Stimulated activated CD4-positive, alpha-beta T cell treated with anti-CD3 and anti-CD28 coated beads, Interleukin-2, amount 100 ng/mL, for 24 hours (primary cell): ENCODE measurements at regions not wholly inside any gene's neighbourhood (a gene's known extent, or its start where the extent isn't known, plus 50 kb on each side); places are given as distances from the start of the nearest gene placed in this dataset.
"Not testable (repeated sequence)": the region's sequence is repeated elsewhere in the genome, so short reads cannot be mapped to it uniquely, and the experiment has no call there.

Experiments
- DNase-seq, 2 donors: peaks; one replicate each; pipeline ENCODE4 v3.0.0-alpha.2; 2020

DNA sequence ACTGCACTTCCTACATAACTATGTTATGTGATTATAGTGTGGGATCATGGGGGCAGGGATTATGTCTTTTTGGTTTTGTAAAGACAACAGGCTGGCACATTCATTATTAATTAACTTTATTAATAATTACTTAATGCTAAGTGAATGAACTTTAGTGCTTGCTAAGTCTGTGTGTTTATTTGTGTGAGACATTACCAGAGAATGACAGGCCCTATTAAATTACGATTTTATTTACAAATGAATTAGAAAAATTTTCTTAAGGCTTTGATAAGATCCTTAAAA is 100.9 kb downstream of the CD83 start:
- DNase-seq = no peak

GRCh38 chr6:14221564-14222279 is 104.2 kb downstream of the CD83 start:
- no peak for DNase-seq

DNA sequence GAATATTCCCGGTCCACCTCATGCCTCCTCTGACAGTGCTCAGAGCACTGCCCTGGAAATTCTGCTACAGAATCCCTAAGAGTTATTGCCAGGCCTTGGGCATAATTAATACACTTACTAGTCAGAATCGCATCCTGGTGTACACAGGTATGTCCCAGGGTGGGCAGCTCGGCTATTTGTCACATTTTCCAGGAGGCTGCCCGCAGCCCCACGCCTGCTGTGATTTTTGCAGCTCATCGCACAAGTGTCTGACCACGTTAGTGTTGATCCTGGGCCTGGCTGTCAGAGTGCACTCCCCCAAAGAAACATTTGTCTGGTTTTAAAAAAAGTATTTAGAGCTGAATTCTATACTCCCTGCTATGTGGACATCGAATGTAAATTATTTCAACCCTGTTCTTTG is 105.4 kb downstream of the CD83 start:
- DNase-seq = no peak

DNA sequence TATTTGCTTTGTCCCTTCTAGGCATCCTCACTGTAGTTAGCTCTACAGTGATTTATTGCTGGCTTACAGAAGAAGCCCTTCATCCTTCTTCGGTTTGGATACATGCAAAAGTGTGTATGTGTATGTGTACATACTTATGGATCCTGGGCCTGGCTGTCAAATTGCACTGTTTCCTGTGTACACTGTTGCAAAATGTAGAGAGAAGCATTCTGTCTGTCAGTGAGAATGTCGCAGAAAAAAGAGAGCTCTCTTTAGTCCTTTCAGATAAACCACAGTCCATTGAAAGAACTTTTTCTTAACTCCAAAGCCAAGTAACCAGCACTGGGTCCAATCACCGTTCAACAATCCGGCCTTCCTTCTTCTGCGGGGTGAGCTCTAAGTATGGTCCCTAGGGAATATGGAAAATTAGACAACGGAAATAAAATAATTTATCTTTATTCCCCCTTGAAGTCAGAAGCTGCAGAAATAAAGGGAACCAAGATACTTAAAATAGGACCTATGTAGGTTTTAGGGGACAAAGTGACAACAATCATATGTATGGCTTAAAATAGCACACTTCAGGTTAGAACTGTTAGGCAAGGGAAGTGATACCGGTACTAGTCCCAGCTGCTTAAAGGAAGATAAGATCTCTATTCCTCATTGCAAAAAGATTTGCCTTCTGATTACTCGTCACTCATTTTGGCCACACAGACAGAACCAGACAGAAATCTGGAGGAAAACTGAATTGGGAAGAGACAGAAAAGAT is 107.0 kb downstream of the CD83 start:
- DNase-seq = no peak

- no peak for DNase-seq
Observed at GRCh38 chr6:14226051-14226660, 108.6 kb downstream of the CD83 start.

- peak; percentile 30 to 55 for DNase-seq
Observed at GRCh38 chr6:14228571-14228970, 111.0 kb downstream of the CD83 start.

- DNase-seq = no peak
Observed at GRCh38 chr6:14231071-14231483, 113.5 kb downstream of the CD83 start.

GRCh38 chr6:14231501-14232280 is 114.1 kb downstream of the CD83 start:
- DNase-seq = no peak

GRCh38 chr6:14232889-14233288 is 115.3 kb downstream of the CD83 start:
- no peak for DNase-seq

- no peak for DNase-seq
Observed at GRCh38 chr6:14235653-14236356, 118.2 kb downstream of the CD83 start.

DNA sequence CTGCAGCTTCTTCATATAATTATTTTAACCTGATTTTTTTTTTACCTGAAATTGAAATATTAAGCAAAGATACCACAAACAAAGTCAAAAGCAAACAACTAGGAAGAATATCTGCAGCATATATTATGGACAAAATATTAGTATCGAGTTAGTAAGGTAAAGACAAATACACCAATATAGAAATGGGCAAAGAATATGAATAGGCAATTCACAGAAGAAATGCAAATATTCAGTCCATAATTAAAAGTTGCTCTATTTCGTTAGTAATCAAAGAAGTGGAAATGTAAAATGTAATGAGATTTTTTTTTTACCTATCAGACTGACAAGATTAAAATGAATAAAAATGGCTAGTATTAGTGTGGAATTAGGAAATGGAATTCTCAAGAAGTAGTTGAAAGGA is 121.5 kb downstream of the CD83 start:
- DNase-seq = no peak

DNA sequence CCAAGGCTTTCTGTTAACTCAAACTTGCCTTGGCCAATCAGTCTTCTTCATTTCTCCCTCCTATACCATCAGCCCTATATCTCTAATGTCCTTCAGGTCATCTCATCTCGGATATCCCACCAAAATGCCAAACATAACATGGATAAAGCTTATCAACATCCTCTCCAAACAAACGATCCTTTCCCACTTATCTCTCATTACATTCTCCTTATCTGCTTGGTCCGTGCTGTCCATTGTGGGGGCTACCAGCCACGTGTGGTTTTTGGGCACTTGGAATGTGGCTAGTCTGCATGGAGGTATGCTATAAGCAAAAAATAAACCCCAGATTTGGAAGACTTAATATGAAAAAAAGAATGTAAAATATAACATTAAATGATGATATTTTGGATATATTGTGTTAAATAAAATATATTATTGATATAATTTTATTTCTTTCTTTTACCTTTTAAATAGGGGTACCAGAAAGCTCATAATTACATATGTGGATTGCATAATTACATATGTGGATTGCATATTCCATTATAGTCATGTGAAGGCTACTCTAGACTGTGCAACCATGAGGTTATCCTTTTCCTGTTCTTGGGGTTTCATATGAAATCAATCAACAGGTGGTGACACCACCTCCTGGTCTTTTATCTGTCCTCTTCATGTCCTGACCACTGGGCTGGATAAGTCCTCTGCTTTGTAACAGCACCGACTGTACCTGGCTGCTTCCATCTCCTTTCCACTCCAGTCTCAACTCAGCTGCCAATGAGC is 123.0 kb downstream of the CD83 start:
- DNase-seq = no peak

GRCh38 chr6:14241255-14242070 is 123.9 kb downstream of the CD83 start:
- DNase-seq = no peak

DNA sequence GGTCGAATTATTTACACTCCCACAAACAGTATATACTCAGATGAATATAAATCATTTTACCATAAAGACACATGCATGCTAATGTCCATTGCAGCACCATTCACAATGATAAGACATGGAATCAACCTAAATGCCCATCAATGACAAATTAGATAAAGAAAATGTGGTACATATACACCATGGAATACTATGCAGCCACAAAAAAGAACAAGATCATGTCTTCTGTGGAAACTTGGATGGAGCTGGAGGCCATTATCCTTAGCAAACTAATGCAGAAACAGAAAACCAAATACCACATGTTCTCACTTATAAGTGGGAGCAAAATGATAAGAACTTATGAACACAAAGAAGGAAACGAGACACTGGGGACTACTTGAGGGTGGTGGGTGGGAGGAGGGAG is 125.3 kb downstream of the CD83 start:
- DNase-seq = not testable (repeated sequence)

DNA sequence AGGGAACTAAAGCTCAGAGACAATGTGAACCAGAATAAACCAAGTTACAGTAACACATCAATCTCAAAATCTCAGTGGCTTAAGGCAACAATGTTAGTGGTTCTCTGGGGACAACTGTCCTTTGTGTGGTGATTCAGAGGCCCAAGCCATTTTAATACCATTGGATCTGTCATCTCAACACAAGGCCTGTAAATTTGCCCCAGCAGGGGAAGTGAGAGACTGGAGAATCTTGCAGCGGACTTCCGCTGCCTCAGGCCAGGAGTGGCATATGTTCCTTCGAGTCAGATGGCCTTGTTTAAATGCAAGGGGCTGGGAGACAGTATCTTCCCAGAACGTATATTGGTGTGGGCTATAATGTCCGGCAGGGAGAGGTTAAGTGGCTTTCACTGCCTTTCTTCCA is 126.0 kb downstream of the CD83 start:
- DNase-seq = no peak

GRCh38 chr6:14246876-14247275 is 129.3 kb downstream of the CD83 start:
- DNase-seq = no peak

GRCh38 chr6:14250573-14250972 is 133.0 kb downstream of the CD83 start:
- DNase-seq = no peak

DNA sequence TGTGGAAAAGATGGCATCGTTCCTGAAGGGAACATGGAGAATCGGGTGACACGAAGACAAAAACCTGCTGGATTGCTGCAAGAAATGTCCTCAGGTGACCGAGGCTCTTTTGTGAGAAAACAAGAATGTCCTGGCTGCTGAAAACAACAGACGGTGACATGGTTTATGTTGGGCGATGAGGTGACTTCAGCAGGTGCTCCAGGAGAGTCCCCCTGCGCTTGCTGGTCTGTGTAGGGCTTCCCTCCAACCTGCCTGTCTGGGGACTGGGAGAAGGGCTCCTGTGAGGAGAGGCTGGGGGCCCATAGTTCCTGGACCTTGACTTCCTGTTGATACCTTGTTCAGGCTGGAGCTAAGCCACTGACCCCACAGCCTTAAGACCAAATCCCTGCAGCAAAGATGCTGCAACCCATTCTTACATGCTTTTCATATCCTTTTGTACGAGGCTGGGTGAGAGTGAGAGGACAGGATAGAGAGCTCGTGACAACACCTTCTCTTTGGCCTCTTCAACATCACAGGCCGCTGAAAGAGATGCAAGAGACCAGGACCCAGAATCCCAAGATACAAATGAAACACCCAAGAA is 134.8 kb downstream of the CD83 start:
- DNase-seq = no peak

DNA sequence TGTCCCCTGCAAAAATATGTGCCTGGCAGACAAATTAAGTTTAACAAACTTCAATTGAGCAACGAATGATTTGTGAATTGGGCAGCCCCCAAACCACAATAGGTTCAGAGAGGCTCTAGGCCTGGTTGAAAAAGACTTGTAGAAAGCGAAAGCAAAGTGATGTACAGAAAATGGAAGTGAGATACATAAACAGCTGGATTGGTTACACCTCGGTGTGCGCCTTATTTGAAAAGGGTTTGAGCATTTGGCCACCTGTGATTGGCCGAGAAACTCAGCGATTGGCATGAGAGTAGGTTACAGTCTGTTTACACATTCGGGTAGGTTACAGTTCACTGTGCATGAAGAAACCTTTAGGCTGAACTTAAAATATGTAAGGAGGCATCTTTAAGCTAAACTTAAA is 136.9 kb downstream of the CD83 start:
- no peak for DNase-seq

DNA sequence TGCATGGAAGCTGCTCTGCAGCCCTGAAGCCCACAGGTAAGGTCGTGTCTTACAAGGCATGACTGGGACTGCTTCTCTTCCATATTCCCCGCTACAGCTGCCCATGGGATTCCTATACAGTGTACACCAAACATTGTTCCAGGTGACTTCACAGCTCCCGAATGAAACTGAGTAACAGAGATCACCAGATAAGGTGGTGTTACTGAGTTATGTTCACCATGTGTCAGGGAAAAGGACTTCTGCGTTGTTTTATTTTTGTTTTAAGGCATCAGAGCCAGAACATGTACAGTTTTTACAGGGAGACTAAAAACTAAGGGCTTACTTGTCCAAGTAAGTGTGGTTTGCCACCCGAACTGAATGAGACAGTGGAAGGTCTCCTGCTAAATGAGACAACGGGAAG is 138.3 kb downstream of the CD83 start:
- no peak for DNase-seq

GRCh38 chr6:14258117-14258516 is 140.5 kb downstream of the CD83 start:
- DNase-seq = no peak
